GM10248 (cell line): ENCODE measurements at regions not wholly inside any gene's neighbourhood (a gene's known extent, or its start where the extent isn't known, plus 50 kb on each side); places are given as distances from the start of the nearest gene placed in this dataset.

ENCODE experiments used
- CTCF ChIA-PET: fragments of 300-600 bp; sonication (Branson Sonifier 250); formaldehyde crosslinking; extraction: SDS; loops from one replicate; lab custom pipeline; 2021; ENCODE audit warnings: antibody characterized with exemption; lab: Yijun Ruan, JAX
- POLR2A ChIA-PET: fragments of 350-650 bp; sonication (Branson Sonifier 250); formaldehyde crosslinking; extraction: SDS; loops from one replicate; lab custom pipeline; 2020; ENCODE audit warnings: antibody characterized with exemption; lab: Yijun Ruan, JAX
- DNase-seq: peaks from one replicate; pipeline ENCODE4 v3.0.0; 2012; ENCODE audit errors: extremely low spot score
- CTCF ChIP-seq: IDR thresholded peaks from 2 replicates; pipeline ENCODE4 v1.5.1; 2012; ENCODE audit warnings: mild to moderate bottlenecking, low read depth; ENCODE audit errors: extremely low read depth, missing control alignments, control extremely low read depth

GRCh38 chr1:76759950-76760349 lies 107.3 kb upstream of the ST6GALNAC5 start:
- TF ChIP-seq CTCF = no peak
- CTCF ChIA-PET = interaction anchor here (0.9 kb wide), 1 partner anchor 8 kb away, joined by 3 read pairs; no protein-coding TSS in a partner anchor
- DNase-seq = no peak
- POLR2A ChIA-PET = no interaction called here

DNA sequence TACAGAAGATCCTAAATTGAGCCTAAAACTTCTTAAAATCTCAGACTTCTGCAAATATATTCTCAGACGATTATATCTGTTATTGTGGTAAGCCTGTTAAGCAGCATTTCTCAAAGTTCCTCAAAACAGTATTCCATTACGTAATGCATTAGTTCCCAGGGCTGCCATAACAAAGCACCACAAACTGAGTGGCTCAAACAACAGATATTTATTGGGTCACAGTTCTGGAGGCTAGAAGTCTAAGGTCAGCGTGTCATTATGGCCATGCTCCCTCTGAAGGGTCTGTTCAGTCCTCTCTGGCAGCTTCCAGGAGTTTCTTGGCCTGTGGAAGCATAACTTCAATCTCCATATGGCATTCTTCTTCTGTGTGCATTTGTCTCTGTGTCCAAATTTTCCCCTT lies 103.5 kb upstream of the ST6GALNAC5 start:
- no peak for DNase-seq
- POLR2A ChIA-PET = no interaction called here
- CTCF ChIA-PET = no interaction called here
- TF ChIP-seq CTCF = no peak

GRCh38 chr1:76764638-76765454 lies 102.4 kb upstream of the ST6GALNAC5 start:
- TF ChIP-seq CTCF = no peak
- ChIA-PET POLR2A (no interaction called here), CTCF (interaction anchor here (0.9 to 1.5 kb wide), 2 partner anchors 9 to 10 kb away, joined by 3 to 4 read pairs; no protein-coding TSS in a partner anchor)
- DNase-seq = no peak

DNA sequence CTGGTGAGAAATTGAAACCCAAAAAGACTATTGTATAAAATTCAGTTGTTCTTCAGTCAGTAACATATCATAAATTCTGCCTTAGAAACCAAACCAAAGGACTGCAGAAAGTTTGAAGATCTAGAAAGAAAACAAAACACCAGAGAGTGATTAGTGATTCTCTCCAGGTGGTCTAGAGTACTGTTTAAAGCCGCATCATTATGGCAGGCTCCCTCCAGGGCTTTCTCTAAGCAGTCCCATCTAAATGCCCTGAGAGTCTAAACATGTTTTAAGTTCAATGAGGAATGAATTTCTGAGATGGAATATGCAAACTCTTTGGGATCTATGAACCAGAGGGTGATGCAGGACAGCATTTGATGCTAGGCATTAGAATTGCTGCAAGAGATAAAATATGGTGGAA lies 100.9 kb upstream of the ST6GALNAC5 start:
- DNase-seq = no peak
- ChIA-PET CTCF (no interaction called here), POLR2A (no interaction called here)
- TF ChIP-seq CTCF = no peak

- no peak for TF ChIP-seq CTCF
- no peak for DNase-seq
- ChIA-PET POLR2A (no interaction called here), CTCF (no interaction called here)
Observed at GRCh38 chr1:76769911-76770310, 97.4 kb upstream of the ST6GALNAC5 start.

DNA sequence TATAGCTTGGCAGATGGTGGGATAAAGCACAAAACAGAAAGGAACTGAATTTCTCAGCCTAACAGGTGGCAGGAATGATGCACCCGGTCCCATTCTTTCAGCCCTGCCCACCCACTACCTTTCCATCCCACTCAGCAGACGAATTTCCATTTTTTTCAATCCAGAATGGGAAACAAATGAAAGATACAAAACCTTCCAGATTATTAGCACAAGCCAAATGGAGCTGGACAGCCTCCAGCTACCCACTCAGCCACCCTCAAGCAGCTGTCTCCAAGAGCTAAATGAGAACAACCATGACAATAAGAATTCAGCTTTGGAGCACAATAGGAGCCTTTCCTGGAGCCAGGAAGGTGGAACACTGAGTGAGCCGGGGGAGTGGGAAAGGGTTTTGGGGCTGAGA lies 96.3 kb upstream of the ST6GALNAC5 start:
- TF ChIP-seq CTCF = no peak
- no peak for DNase-seq
- POLR2A ChIA-PET = no interaction called here
- CTCF ChIA-PET = interaction anchor here (1.4 kb wide), 1 partner anchor 8 kb away, joined by 4 read pairs; no protein-coding TSS in a partner anchor
